Endodermal cell (in vitro differentiated cells): ENCODE measurements at regions not wholly inside any gene's neighbourhood (a gene's known extent, or its start where the extent isn't known, plus 50 kb on each side); places are given as distances from the start of the nearest gene placed in this dataset.

ENCODE experiments used
- DNase-seq: peaks from one replicate; pipeline ENCODE4 v3.0.0-alpha.2; 2017
- H3K27ac ChIP-seq: 2 replicates; pipeline ENCODE4 v1.5.1; 2013; ENCODE audit warnings: mild to moderate bottlenecking, low read depth, low read length, moderate library complexity
- H3K27me3 ChIP-seq: 2 replicates; pipeline ENCODE4 v1.6.1; 2013; ENCODE audit warnings: mild to moderate bottlenecking, low read length, moderate library complexity; ENCODE audit not compliant: insufficient read depth, control insufficient read depth, poor library complexity, severe bottlenecking
- H3K36me3 ChIP-seq: 2 replicates; pipeline ENCODE4 v1.7.0; 2013; ENCODE audit warnings: mild to moderate bottlenecking, low read length, moderate library complexity; ENCODE audit not compliant: control insufficient read depth, insufficient read depth
- H3K4me1 ChIP-seq: one replicate; pipeline ENCODE4 v1.7.0; 2013; ENCODE audit warnings: low read length; ENCODE audit not compliant: control insufficient read depth, insufficient read depth
- H3K4me3 ChIP-seq: 2 replicates; pipeline ENCODE4 v1.5.1; 2013; ENCODE audit warnings: mild to moderate bottlenecking, low read length, moderate library complexity
- H3K9ac ChIP-seq: 2 replicates; pipeline ENCODE4 v1.6.1; 2013; ENCODE audit warnings: mild to moderate bottlenecking, low read length, moderate library complexity; ENCODE audit not compliant: poor library complexity, severe bottlenecking; ENCODE audit errors: extremely low read depth
- H3K9me3 ChIP-seq: 2 replicates; pipeline ENCODE4 v1.6.1; 2013; ENCODE audit warnings: mild to moderate bottlenecking, low read length, moderate library complexity; ENCODE audit not compliant: control insufficient read depth
- H3K27ac Mint-ChIP-seq: 2 replicates; pipeline ENCODE4 v1.8.0; 2020; ENCODE audit warnings: mixed read lengths
- H3K27me3 Mint-ChIP-seq: 2 replicates; pipeline ENCODE4 v1.8.0; 2021; ENCODE audit warnings: mild to moderate bottlenecking, mixed read lengths; ENCODE audit not compliant: insufficient read depth
- H3K36me3 Mint-ChIP-seq: 2 replicates; pipeline ENCODE4 v1.8.0; 2020; ENCODE audit warnings: low read depth, mixed read lengths
- H3K4me1 Mint-ChIP-seq: 2 replicates; pipeline ENCODE4 v1.8.0; 2020; ENCODE audit warnings: mixed read lengths
- H3K4me3 Mint-ChIP-seq: 2 replicates; pipeline ENCODE4 v1.8.0; 2020; ENCODE audit warnings: mild to moderate bottlenecking, moderate library complexity, mixed read lengths
- H3K9me3 Mint-ChIP-seq: 2 replicates; pipeline ENCODE4 v1.8.0; 2020; ENCODE audit warnings: mild to moderate bottlenecking, mixed read lengths
- CTCF ChIP-seq: fragments of 200-600 bp; sonication (generic); conservative IDR thresholded peaks from 2 replicates; pipeline ENCODE4 v1.5.0; 2021; ENCODE audit warnings: antibody characterized with exemption, mild to moderate bottlenecking
- WGBS, 2 experiments: methylation state at CpG; one replicate each; pipeline versions ENCODE4 v1.1.5 to v1.1.7; 2013; ENCODE audit warnings: missing lambda C conversion rate in 2 of 2, mixed read lengths in 1 of 2; ENCODE audit not compliant: insufficient coverage in 1 of 2, insufficient read length in 1 of 2; 5-methylcytosine and 5-hydroxymethylcytosine counted together

GRCh38 chr10:9877978-9878377, 1139.7 kb upstream of the CELF2 start:
- no peaks in the 10 kb centered on the region for H3K4me1 Mint-ChIP-seq
- Histone ChIP-seq H3K27ac (no peak overlapping the region), H3K9me3 (peaks cover 1% of the 10 kb centered on the region), H3K4me3 (no peak overlapping the region), H3K36me3 (no peaks in the 10 kb centered on the region), H3K4me1 (no peaks in the 10 kb centered on the region), H3K9ac (no peak overlapping the region), H3K27me3 (no peaks in the 10 kb centered on the region)
- no peaks in the 10 kb centered on the region for H3K36me3 Mint-ChIP-seq
- no peaks in the 10 kb centered on the region for H3K27me3 Mint-ChIP-seq
- no peak overlapping the region for H3K4me3 Mint-ChIP-seq
- peaks cover 3% of the 10 kb centered on the region for H3K9me3 Mint-ChIP-seq
- no peak overlapping the region for H3K27ac Mint-ChIP-seq
- TF ChIP-seq CTCF: no peak
- no peak for DNase-seq
- WGBS, 2 experiments: 90 to 95% methylated on average over 5 to 12 of the region's 12 CpGs

GRCh38 chr10:9878383-9878782, 1139.3 kb upstream of the CELF2 start:
- Mint-ChIP-seq H3K9me3 (peaks cover 7% of the 10 kb centered on the region), H3K27me3 (no peaks in the 10 kb centered on the region), H3K4me3 (no peak overlapping the region), H3K4me1 (no peaks in the 10 kb centered on the region), H3K27ac (no peak overlapping the region), H3K36me3 (no peaks in the 10 kb centered on the region)
- H3K9ac ChIP-seq: no peak overlapping the region
- DNase-seq: no peak
- H3K9me3 ChIP-seq: peaks cover 5% of the 10 kb centered on the region
- no peaks in the 10 kb centered on the region for H3K4me1 ChIP-seq
- no peak for TF ChIP-seq CTCF
- 93 to 98% methylated on average over 7 to 10 of the region's 10 CpGs for WGBS, 2 experiments
- H3K36me3 ChIP-seq: no peaks in the 10 kb centered on the region
- no peaks in the 10 kb centered on the region for H3K27me3 ChIP-seq
- no peak overlapping the region for H3K4me3 ChIP-seq
- H3K27ac ChIP-seq: no peak overlapping the region

- Mint-ChIP-seq H3K36me3 (no peaks in the 10 kb centered on the region), H3K27me3 (no peaks in the 10 kb centered on the region), H3K4me3 (no peak overlapping the region), H3K4me1 (no peaks in the 10 kb centered on the region), H3K9me3 (peaks cover 12% of the 10 kb centered on the region), H3K27ac (no peak overlapping the region)
- H3K9me3 ChIP-seq: peaks cover 10% of the 10 kb centered on the region
- H3K27me3 ChIP-seq: no peaks in the 10 kb centered on the region
- TF ChIP-seq CTCF: no peak
- no peaks in the 10 kb centered on the region for H3K4me1 ChIP-seq
- DNase-seq: no peak
- 89 to 100% methylated on average over 2 to 3 of the region's 3 CpGs for WGBS, 2 experiments
- H3K4me3 ChIP-seq: no peak overlapping the region
- H3K27ac ChIP-seq: no peak overlapping the region
- no peak overlapping the region for H3K9ac ChIP-seq
- no peaks in the 10 kb centered on the region for H3K36me3 ChIP-seq
Measured at GRCh38 chr10:9885761-9886160, 1131.9 kb upstream of the CELF2 start.
